ENCODE measurements at regions not wholly inside any gene's neighbourhood (a gene's known extent, or its start where the extent isn't known, plus 50 kb on each side); places are given as distances from the start of the nearest gene placed in this dataset.

GRCh38 chr11:28863422-28863821 is 755.2 kb downstream of the METTL15 start:
- no peak overlapping the region for H3K4me3 ChIP-seq (replicated peaks in 1 of 2; ENCODE audit: low read depth in 1 of 2, low read length in 2 of 2)
- no peaks in the 10 kb centered on the region for H3K9me3 ChIP-seq (ENCODE audit: control insufficient read depth in 1 of 2, insufficient read depth in 1 of 2, low read depth in 1 of 2, low read length in 2 of 2)
- TF ChIP-seq ELF1 (IDR thresholded peaks at IDR 0.05; ENCODE audit: borderline replicate concordance, low read depth) (no peak), EZH2phosphoT487 (IDR thresholded peaks at IDR 0.05; ENCODE audit: borderline replicate concordance) (no peak), SIN3A (IDR thresholded peaks at IDR 0.05; ENCODE audit: low read depth) (no peak), POLR2AphosphoS5 (IDR thresholded peaks at IDR 0.05; ENCODE audit: low read depth, low read length) (no peak), REST (IDR thresholded peaks at IDR 0.05; ENCODE audit: low read depth) (no peak), SRF (IDR thresholded peaks at IDR 0.05; ENCODE audit: low read depth) (no peak), ZFX (IDR thresholded peaks at IDR 0.05) (no peak), CEBPB (IDR thresholded peaks at IDR 0.05; ENCODE audit: low read depth) (0 out of 2 replicates have a peak, but pooled peaks have one; percentile 17)
- no TSS peak for BruUV-seq (replicated peaks)
- H3K27me3 ChIP-seq (ENCODE audit: insufficient read depth, low read length): no peaks in the 10 kb centered on the region
- H3K36me3 ChIP-seq (ENCODE audit: control insufficient read depth in 1 of 2, insufficient read depth in 2 of 2, low read length in 2 of 2): no peaks in the 10 kb centered on the region
- H3K9me2 ChIP-seq (ENCODE audit: insufficient read depth): no peaks in the 10 kb centered on the region
- intact Hi-C loops (cut with micrococcal nuclease): loop anchor here (10.0 kb wide), 1 partner anchor 1169 kb away; no protein-coding TSS in a partner anchor
- no peak overlapping the region for H3K9ac ChIP-seq (ENCODE audit: low read length)
- no peak overlapping the region for H3K4me2 ChIP-seq (ENCODE audit: low read length)
- no peak overlapping the region for H2AFZ ChIP-seq (ENCODE audit: low read depth, low read length, poor library complexity, severe bottlenecking)
- no peak for DNase-seq (ENCODE audit: low read depth, low spot score)
- ChIA-PET RAD21 (ENCODE audit: low non-redundant PET in 1 of 2, low total read pairs in 2 of 2, uncharacterized antibody in 2 of 2, unreplicated experiment in 2 of 2) (no interaction called here), CTCF (no interaction called here), POLR2A (no interaction called here)
- peaks cover 0 to 10% of the 10 kb centered on the region in 2 experiments; a peak in 2 of 4 replicates for H3K4me1 ChIP-seq (ENCODE audit: control insufficient read depth in 1 of 2, insufficient read depth in 2 of 2, low read length in 2 of 2)
- H3K79me2 ChIP-seq (ENCODE audit: insufficient read depth, low read length): no peaks in the 10 kb centered on the region
- ATAC-seq: no peak
- H4K20me1 ChIP-seq (ENCODE audit: insufficient read depth): no peaks in the 10 kb centered on the region
- no peak overlapping the region for H3K27ac ChIP-seq (ENCODE audit: low read depth, low read length)
